ENCODE measurements at regions not wholly inside any gene's neighbourhood (a gene's known extent, or its start where the extent isn't known, plus 50 kb on each side); places are given as distances from the start of the nearest gene placed in this dataset.

GRCh38 chr4:128384091-128384520 is 96.5 kb upstream of the PGRMC2 start:
- DNase-seq, result no peak

- DNase-seq, result no peak
Observed at GRCh38 chr4:128381748-128382559, 94.3 kb upstream of the PGRMC2 start.

- DNase-seq, result no peak
Observed at GRCh38 chr4:128380306-128380705, 92.7 kb upstream of the PGRMC2 start.

GRCh38 chr4:128379860-128380259 is 92.2 kb upstream of the PGRMC2 start:
- DNase-seq, result no peak

- no peak for DNase-seq
Observed at GRCh38 chr4:128378668-128379067, 91.1 kb upstream of the PGRMC2 start.

GRCh38 chr4:128376958-128377357 is 89.3 kb upstream of the PGRMC2 start:
- no peak for DNase-seq

GRCh38 chr4:128376303-128376702 is 88.7 kb upstream of the PGRMC2 start:
- DNase-seq, result no peak

- DNase-seq, result no peak
Observed at GRCh38 chr4:128373628-128374027, 86.0 kb upstream of the PGRMC2 start.

GRCh38 chr4:128371876-128372275 is 84.3 kb upstream of the PGRMC2 start:
- no peak for DNase-seq

- no peak for DNase-seq
Observed at GRCh38 chr4:128371001-128371777, 83.6 kb upstream of the PGRMC2 start.

GRCh38 chr4:128366212-128366611 is 78.6 kb upstream of the PGRMC2 start:
- no peak for DNase-seq

- no peak for DNase-seq
Observed at GRCh38 chr4:128364565-128364964, 77.0 kb upstream of the PGRMC2 start.

GRCh38 chr4:128363966-128364365 is 76.4 kb upstream of the PGRMC2 start:
- DNase-seq, result no peak

- no peak for DNase-seq
Observed at GRCh38 chr4:128362760-128363159, 75.1 kb upstream of the PGRMC2 start.

- no peak for DNase-seq
Observed at GRCh38 chr4:128359422-128359821, 71.8 kb upstream of the PGRMC2 start.

- no peak for DNase-seq
Observed at GRCh38 chr4:128358913-128359279, 71.3 kb upstream of the PGRMC2 start.

GRCh38 chr4:128358231-128358912 is 70.8 kb upstream of the PGRMC2 start:
- no peak for DNase-seq

GRCh38 chr4:128357286-128357685 is 69.7 kb upstream of the PGRMC2 start:
- DNase-seq, result no peak

GRCh38 chr4:128355305-128355704 is 67.7 kb upstream of the PGRMC2 start:
- no peak for DNase-seq

GRCh38 chr4:128354205-128354821 is 66.7 kb upstream of the PGRMC2 start:
- no peak for DNase-seq

GRCh38 chr4:128353791-128354190 is 66.2 kb upstream of the PGRMC2 start:
- DNase-seq, result no peak

GRCh38 chr4:128351502-128351901 is 63.9 kb upstream of the PGRMC2 start:
- DNase-seq, result no peak

GRCh38 chr4:128350449-128351045 is 62.9 kb upstream of the PGRMC2 start:
- no peak for DNase-seq

Measured in activated naive CD4-positive, alpha-beta T cell (primary cell).